ENCODE measurements at regions not wholly inside any gene's neighbourhood (a gene's known extent, or its start where the extent isn't known, plus 50 kb on each side); places are given as distances from the start of the nearest gene placed in this dataset.

- no peak overlapping the region for H3K4me3 ChIP-seq
- H3K36me3 ChIP-seq = no peaks in the 10 kb centered on the region
- H3K27ac ChIP-seq = no peak overlapping the region
- DNase-seq (ENCODE audit: low spot score) = no peak
- WGBS = 63% methylated on average over 10 of the region's 10 CpGs
- H3K9me3 ChIP-seq = no peaks in the 10 kb centered on the region
- H3K27me3 ChIP-seq (replicated peaks; ENCODE audit: insufficient read depth) = no peaks in the 10 kb centered on the region
- TF ChIP-seq POLR2AphosphoS5 (IDR thresholded peaks at IDR 0.05) (no peak), POLR2A (IDR thresholded peaks at IDR 0.05) (no peak)
- TF ChIP-seq, protein P1, sequence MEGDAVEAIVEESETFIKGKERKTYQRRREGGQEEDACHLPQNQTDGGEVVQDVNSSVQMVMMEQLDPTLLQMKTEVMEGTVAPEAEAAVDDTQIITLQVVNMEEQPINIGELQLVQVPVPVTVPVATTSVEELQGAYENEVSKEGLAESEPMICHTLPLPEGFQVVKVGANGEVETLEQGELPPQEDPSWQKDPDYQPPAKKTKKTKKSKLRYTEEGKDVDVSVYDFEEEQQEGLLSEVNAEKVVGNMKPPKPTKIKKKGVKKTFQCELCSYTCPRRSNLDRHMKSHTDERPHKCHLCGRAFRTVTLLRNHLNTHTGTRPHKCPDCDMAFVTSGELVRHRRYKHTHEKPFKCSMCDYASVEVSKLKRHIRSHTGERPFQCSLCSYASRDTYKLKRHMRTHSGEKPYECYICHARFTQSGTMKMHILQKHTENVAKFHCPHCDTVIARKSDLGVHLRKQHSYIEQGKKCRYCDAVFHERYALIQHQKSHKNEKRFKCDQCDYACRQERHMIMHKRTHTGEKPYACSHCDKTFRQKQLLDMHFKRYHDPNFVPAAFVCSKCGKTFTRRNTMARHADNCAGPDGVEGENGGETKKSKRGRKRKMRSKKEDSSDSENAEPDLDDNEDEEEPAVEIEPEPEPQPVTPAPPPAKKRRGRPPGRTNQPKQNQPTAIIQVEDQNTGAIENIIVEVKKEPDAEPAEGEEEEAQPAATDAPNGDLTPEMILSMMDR (IDR thresholded peaks at IDR 0.05) = no peak
- intact Hi-C loops (cut with DNase I) = loop anchor here (10.0 kb wide), 1 partner anchor 846 kb away; no protein-coding TSS in a partner anchor
- no peaks in the 10 kb centered on the region for H3K4me1 ChIP-seq (replicated peaks)
Observed at GRCh38 chr2:239881031-239881471, 144.1 kb downstream of the NDUFA10 start.

DNA sequence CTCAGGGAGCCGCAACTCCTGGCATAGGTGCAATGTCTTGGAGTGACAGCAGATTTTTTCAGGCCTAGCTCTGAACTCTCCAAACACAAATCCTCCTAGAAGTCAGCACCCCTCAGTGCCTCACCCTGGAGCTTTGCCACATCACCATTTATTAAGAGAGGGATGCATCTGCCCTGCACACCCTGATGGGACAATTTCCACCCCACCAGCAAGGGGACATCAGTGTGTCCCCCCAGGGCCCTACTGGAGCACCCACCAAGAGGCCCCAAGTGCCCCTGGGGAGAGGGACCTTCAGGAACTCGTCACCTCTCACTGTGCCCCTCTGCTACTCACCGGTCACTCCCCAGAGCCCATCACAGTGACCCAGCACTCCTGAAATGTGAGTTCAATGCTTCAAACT is 144.7 kb downstream of the NDUFA10 start:
- 98% methylated on average over 3 of the region's 3 CpGs for WGBS
- no peaks in the 10 kb centered on the region for H3K27me3 ChIP-seq (replicated peaks; ENCODE audit: insufficient read depth)
- H3K4me3 ChIP-seq = no peak overlapping the region
- H3K27ac ChIP-seq = no peak overlapping the region
- intact Hi-C loops (cut with DNase I) = loop anchor here (10.0 kb wide), 1 partner anchor 846 kb away; no protein-coding TSS in a partner anchor
- no peaks in the 10 kb centered on the region for H3K36me3 ChIP-seq
- no peaks in the 10 kb centered on the region for H3K9me3 ChIP-seq
- no peak for DNase-seq (ENCODE audit: low spot score)
- TF ChIP-seq, protein P1 (IDR thresholded peaks at IDR 0.05) = no peak
- TF ChIP-seq POLR2A (IDR thresholded peaks at IDR 0.05) = no peak
- TF ChIP-seq POLR2AphosphoS5 (IDR thresholded peaks at IDR 0.05) = no peak
- no peaks in the 10 kb centered on the region for H3K4me1 ChIP-seq (replicated peaks)

- WGBS = 92% methylated on average over 11 of the region's 11 CpGs
- no peak for DNase-seq (ENCODE audit: low spot score)
- Histone ChIP-seq H3K4me3 (no peak overlapping the region), H3K27ac (no peak overlapping the region), H3K4me1 (replicated peaks) (no peaks in the 10 kb centered on the region), H3K9me3 (no peaks in the 10 kb centered on the region), H3K36me3 (no peaks in the 10 kb centered on the region), H3K27me3 (replicated peaks; ENCODE audit: insufficient read depth) (no peaks in the 10 kb centered on the region)
- TF ChIP-seq POLR2A (IDR thresholded peaks at IDR 0.05) = no peak
- TF ChIP-seq, protein P1 (IDR thresholded peaks at IDR 0.05) = no peak
- TF ChIP-seq POLR2AphosphoS5 (IDR thresholded peaks at IDR 0.05) = no peak
- intact Hi-C loops (cut with DNase I) = loop anchor here (10.0 kb wide), 1 partner anchor 845 kb away; no protein-coding TSS in a partner anchor
Observed at GRCh38 chr2:239879423-239880084, 145.6 kb downstream of the NDUFA10 start.

- DNase-seq (ENCODE audit: low spot score) = no peak
- no peaks in the 10 kb centered on the region for H3K27me3 ChIP-seq (replicated peaks; ENCODE audit: insufficient read depth)
- H3K9me3 ChIP-seq = no peaks in the 10 kb centered on the region
- H3K27ac ChIP-seq = no peak overlapping the region
- no peaks in the 10 kb centered on the region for H3K36me3 ChIP-seq
- TF ChIP-seq POLR2AphosphoS5 (IDR thresholded peaks at IDR 0.05) (no peak), POLR2A (IDR thresholded peaks at IDR 0.05) (no peak)
- TF ChIP-seq, protein P1 (IDR thresholded peaks at IDR 0.05) = no peak
- intact Hi-C loops (cut with DNase I) = no loop called here
- H3K4me3 ChIP-seq = no peak overlapping the region
- H3K4me1 ChIP-seq (replicated peaks) = no peaks in the 10 kb centered on the region
- WGBS = 90% methylated on average over 5 of the region's 5 CpGs
Observed at GRCh38 chr2:239878686-239879085, 146.5 kb downstream of the NDUFA10 start.

DNA sequence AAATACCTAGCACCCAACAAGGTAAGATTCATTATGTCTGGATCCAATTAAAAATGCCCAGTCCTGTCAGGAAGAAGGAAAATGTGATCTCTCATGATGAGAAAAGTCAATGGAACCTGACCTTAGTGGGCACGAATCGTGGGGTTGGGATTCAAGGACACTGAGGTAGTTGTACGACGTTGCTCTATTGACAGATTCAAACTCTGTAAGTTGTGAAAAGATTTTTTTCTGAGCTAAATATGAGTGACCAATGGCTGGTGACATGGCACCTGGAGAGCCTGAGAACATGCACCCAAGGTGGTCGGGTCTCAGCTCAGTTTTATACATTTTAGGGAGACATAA is 148.2 kb downstream of the NDUFA10 start:
- intact Hi-C loops (cut with DNase I) = no loop called here
- TF ChIP-seq, protein P1 (IDR thresholded peaks at IDR 0.05) = no peak
- no peak for TF ChIP-seq POLR2AphosphoS5 (IDR thresholded peaks at IDR 0.05)
- no peak for TF ChIP-seq POLR2A (IDR thresholded peaks at IDR 0.05)
- WGBS = 90% methylated on average over 5 of the region's 5 CpGs
- H3K9me3 ChIP-seq = no peaks in the 10 kb centered on the region
- DNase-seq (ENCODE audit: low spot score) = no peak
- no peaks in the 10 kb centered on the region for H3K27me3 ChIP-seq (replicated peaks; ENCODE audit: insufficient read depth)
- no peaks in the 10 kb centered on the region for H3K36me3 ChIP-seq
- H3K27ac ChIP-seq = no peak overlapping the region
- no peaks in the 10 kb centered on the region for H3K4me1 ChIP-seq (replicated peaks)
- H3K4me3 ChIP-seq = no peak overlapping the region
